GM18499 (cell line): ENCODE measurements at regions not wholly inside any gene's neighbourhood (a gene's known extent, or its start where the extent isn't known, plus 50 kb on each side); places are given as distances from the start of the nearest gene placed in this dataset.

ENCODE experiments used
- ATAC-seq: cut with Tn5 transposase; IDR thresholded peaks from one replicate; pipeline ENCODE4 v1.9.1; 2021; ENCODE audit warnings: moderate number of reproducible peaks; ENCODE audit not compliant: insufficient read depth, unreplicated experiment

GRCh38 chr2:40760071-40760666 is 308.3 kb upstream of the SLC8A1 start:
- no peak for ATAC-seq

- ATAC-seq = no peak
Observed at GRCh38 chr2:40773291-40773690, 321.4 kb upstream of the SLC8A1 start.

DNA sequence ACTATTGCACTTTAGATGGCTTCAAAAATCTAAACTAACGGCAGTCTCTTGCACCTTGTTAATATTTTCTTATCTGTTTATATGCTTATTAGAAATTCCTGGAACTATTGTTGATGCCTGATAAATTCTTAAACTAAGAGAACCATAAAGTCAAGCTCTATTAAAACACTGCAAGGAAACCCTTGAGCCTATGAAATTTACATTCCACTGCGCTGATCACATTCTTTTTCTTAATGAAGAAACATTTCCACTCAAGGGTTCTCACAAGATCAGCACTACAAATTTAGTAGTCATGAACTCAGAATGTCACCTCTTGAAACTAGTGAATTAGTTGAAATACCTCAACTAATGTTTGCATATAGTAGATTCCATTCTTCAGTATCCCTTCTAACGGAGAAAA is 331.8 kb upstream of the SLC8A1 start:
- no peak for ATAC-seq

DNA sequence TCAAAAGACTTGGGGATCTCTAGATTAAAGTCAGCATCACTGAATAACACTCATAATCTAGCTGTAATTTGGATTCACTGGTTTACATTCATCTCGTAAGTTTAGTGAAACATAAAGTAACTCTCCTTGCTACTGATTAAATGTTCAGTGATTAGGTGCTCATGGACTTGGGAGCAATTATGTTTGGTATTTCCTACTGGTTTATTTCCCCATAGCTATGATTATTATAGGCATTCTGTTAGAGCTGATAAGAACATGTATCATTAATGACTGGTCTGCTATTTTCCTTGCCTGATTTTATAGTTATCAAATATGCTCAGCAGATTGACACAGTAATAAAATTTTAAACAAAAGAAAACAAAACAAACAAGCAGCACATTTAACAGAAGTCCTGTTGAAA is 334.7 kb upstream of the SLC8A1 start:
- no peak for ATAC-seq

- no peak for ATAC-seq
Observed at GRCh38 chr2:40797120-40797519, 345.2 kb upstream of the SLC8A1 start.

DNA sequence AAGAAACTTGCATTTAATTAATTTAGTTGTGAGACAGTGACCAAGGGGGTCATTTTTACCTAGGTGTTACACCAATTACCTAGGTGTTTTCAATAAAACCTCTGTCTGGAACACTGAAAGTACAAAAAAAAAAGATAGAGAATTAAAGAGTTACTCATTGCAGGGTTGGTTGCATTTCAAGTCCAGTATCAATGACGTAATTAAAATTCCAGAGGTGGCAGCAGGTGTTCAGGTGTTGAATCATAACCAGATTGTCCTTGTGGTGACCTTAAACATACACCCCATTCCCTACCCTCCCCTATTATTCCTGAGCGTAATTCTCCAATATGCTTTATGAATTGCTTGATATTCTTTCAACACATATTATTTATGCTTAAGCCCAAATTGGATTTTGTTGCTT is 352.0 kb upstream of the SLC8A1 start:
- ATAC-seq = no peak

DNA sequence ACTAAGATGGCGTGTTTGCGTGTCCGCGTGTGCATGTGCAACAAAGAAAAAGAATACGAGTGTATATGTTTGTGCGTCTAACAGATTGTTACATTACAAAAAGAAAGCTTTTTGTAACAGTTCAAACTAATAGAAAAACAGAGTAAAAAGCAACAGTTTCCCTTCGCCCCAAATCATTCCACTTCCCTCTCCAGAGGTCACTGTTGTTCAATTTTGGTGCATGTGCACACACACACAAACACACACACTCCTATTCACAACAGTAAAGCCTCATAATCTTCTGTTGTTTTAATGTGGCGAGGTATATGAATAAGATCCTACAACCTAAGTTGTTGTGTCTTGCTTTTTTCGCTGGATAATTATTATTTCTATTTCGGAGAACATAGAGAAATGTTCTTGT is 357.3 kb upstream of the SLC8A1 start:
- ATAC-seq = no peak

GRCh38 chr2:40814616-40815015 is 362.7 kb upstream of the SLC8A1 start:
- no peak for ATAC-seq

- no peak for ATAC-seq
Observed at GRCh38 chr2:40820319-40820718, 368.4 kb upstream of the SLC8A1 start.

GRCh38 chr2:40823478-40823877 is 371.6 kb upstream of the SLC8A1 start:
- no peak for ATAC-seq

GRCh38 chr2:40824278-40824677 is 372.4 kb upstream of the SLC8A1 start:
- no peak for ATAC-seq

GRCh38 chr2:40827392-40827791 is 375.5 kb upstream of the SLC8A1 start:
- ATAC-seq = no peak

DNA sequence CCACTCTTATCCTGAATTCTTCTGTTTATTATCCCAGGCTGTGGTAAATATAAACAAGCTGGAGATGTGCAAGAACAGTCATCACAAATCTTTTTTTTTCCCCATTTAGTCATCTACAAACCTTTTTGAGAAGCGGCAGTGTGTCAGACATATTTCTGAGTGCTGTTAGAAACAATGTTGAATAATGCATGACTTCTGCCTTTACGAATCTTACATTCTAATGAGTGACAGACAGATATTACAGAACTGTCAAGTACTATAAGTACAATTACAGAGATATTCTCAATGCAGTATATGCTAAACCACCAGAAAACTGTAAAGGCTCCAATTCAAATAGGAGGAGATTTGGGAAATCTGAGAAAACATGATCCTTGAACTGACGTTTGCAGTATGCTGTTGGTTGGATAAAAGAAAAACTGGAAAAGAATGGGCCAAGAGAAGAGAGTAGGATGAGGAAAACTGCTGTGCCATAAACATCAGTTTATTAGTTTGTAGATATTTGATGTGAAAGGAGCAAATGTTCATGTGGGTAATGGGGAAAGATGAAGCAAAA is 379.5 kb upstream of the SLC8A1 start:
- ATAC-seq = no peak

DNA sequence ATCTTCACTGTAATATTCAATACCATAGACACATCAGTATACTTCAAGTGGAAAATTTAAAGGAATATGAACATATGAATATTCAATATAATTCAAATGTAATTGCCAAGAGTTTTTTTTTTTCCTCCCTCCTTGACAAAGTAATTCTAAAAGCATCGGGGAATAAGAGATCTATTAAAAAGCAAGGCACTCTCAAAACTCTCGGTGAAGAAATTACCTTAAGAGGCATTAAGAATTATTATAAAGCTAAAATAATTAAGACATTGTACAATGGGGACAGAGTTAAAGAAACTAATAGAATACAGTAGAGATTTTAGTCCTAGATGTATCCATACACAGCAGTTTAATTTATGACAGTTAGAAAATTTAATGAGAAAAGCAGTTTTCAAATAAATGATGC is 390.0 kb upstream of the SLC8A1 start:
- ATAC-seq = no peak

DNA sequence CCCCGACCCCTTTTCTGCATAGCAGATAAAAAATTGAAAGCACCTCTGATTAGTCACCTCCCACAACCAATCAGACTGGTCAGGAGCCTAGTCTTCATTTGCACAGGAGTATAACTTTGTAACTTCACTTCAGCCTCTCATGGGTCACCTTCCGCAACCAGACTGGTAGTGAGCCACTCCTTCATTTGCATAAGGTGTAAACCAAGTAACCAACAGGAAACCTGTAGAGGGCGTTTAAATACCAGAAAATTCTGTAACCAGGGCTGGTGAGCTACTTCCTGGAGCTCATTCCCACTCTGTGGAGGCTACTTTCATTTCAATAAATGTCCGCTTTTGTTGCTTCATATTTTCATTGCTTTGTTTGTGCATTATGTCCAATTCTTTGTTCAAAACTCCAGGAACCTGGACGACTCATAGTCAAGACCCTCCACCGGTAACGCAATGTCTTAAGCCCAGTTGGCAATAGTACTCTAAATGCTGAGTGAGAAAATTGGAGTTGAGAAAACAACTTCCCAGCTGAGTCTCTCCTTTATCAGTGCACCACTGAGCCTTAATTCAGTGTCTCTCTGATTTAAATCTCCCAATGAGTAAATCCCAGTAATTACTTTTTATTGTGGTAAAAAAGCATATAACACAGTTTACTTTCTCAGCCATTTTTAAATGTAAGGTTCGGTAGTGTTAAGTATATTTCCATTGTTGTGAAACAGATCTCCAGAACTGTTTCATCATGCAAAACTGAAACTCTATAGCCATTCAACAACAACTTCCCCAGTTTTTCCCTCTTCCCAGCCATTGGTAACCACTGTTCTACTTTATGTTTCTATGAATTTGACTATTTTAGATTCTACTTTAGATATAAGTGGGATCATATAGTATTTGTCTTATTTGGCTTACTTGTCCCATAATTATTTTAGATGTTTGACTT is 392.7 kb upstream of the SLC8A1 start:
- ATAC-seq = no peak

DNA sequence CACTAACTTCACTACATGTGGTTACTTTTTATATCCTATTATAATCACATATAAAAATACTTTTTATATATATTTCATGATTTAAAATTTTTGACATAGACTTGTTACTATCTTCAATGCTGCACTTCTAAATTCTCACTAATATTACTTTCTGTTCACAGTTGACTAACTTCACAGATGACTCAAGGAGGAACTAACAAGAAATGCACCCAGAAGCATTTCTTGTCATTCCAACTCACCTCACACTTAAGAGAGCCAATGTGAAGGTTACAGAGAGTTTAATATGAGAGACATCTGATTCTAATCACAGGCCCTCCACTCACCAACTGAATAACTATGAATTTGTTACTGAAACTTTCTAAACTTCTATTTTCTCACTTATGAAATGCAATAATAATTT is 399.8 kb upstream of the SLC8A1 start:
- no peak for ATAC-seq

- no peak for ATAC-seq
Observed at GRCh38 chr2:40859617-40860016, 407.7 kb upstream of the SLC8A1 start.

DNA sequence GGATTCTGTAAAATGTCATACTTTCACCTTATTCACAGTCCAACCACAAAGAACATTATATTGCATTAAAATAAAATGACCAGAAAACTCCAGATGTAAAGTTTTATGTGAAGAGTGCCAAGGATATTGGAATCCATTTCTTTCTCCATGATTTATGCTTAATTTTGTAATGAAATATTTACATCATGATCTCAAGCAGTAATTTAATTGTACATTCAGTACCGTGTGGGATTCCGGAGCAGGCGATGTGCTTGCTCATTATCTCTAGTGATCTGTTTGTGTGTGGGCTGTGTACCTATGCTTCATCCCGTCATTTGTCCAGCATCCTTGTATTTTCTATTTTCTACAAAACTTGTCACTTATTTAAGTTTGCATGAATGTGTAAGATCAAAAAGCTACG is 415.9 kb upstream of the SLC8A1 start:
- ATAC-seq = no peak

DNA sequence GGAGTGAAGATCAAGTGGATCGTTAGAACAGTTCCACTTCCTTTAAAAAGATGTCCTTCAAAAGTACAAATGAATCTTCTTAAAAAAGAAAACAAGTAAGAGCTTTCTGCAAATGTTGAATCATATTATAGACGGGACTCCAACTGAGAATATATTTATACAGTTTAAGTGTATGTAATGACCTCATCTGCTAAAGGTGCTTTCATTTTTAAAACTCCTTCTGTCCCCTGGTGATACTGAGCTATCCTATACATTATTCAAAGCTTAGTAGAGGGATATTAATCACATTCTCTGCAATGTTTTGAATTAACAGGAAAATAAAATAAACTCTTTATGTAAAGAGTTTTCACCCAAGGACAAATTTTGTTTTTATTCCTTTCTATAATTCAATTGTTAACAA is 420.7 kb upstream of the SLC8A1 start:
- ATAC-seq = no peak

GRCh38 chr2:40874380-40874779 is 422.5 kb upstream of the SLC8A1 start:
- no peak for ATAC-seq

- ATAC-seq = no peak
Observed at GRCh38 chr2:40877734-40878288, 425.9 kb upstream of the SLC8A1 start.
